ENCODE measurements at regions not wholly inside any gene's neighbourhood (a gene's known extent, or its start where the extent isn't known, plus 50 kb on each side); places are given as distances from the start of the nearest gene placed in this dataset.
"Not testable (repeated sequence)": the region's sequence is repeated elsewhere in the genome, so short reads cannot be mapped to it uniquely, and the experiment has no call there.

- H3K4me3 Mint-ChIP-seq; intact Hi-C loops (cut with micrococcal nuclease); H3K36me3 Mint-ChIP-seq (ENCODE audit: low read depth); H3K4me1 Mint-ChIP-seq (ENCODE audit: low read depth); H3K27me3 Mint-ChIP-seq; H3K27ac Mint-ChIP-seq: not testable (repeated sequence)
- peaks cover 49% of the 10 kb centered on the region for H3K9me3 Mint-ChIP-seq
Observed at GRCh38 chr6:85286507-85286906, 163.4 kb upstream of the NT5E start.

GRCh38 chr6:85285934-85286333, 163.9 kb upstream of the NT5E start:
- Mint-ChIP-seq H3K9me3 (peaks cover 44% of the 10 kb centered on the region), H3K4me1 (ENCODE audit: low read depth) (no peaks in the 10 kb centered on the region), H3K4me3 (no peak overlapping the region), H3K27ac (no peak overlapping the region), H3K36me3 (ENCODE audit: low read depth) (no peaks in the 10 kb centered on the region), H3K27me3 (no peaks in the 10 kb centered on the region)
- intact Hi-C loops (cut with micrococcal nuclease) = no loop called here

DNA sequence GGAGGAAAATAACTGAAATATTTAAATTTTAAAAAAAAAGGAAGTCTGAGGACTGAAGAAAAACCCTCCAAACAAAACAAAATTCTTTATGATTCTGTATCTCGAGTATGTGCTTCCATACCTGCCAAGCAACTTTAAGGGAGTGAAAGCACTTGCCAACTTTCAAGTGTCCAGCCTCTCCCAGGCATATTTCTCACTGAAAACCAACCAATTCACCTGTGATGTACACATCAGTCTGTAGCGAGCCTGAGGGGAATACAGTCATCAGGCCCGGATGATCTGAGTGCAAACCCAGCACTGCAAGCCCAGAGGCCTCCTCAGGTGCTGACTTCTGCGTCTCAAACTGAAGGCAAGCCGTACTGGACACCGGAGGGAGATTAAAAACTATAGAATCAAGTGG, 164.8 kb upstream of the NT5E start:
- Mint-ChIP-seq H3K9me3 (peaks cover 38% of the 10 kb centered on the region), H3K36me3 (ENCODE audit: low read depth) (no peaks in the 10 kb centered on the region), H3K4me1 (ENCODE audit: low read depth) (no peaks in the 10 kb centered on the region), H3K27ac (no peak overlapping the region), H3K27me3 (no peaks in the 10 kb centered on the region), H3K4me3 (no peak overlapping the region)
- intact Hi-C loops (cut with micrococcal nuclease) = no loop called here

DNA sequence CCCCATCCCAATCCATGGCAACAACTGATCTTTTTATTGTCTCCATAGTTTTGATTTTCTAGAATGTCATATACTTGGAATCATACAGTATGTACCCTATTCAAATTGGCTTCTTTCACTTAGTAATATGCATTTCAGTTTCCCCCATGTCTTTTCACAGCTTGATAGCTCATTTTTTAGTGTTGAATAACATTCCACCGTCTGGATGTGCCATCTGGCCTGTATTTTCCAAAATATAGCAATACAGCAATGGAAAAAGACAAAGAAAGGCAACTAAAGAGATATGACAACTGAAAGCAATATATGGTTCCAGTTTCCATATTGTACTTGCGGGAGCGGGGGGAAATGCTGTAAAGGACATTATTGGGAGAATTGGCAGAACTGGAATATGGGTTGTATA, 166.4 kb upstream of the NT5E start:
- H3K4me1 Mint-ChIP-seq (ENCODE audit: low read depth) = no peaks in the 10 kb centered on the region
- intact Hi-C loops (cut with micrococcal nuclease) = no loop called here
- H3K27ac Mint-ChIP-seq = no peak overlapping the region
- H3K9me3 Mint-ChIP-seq = peaks cover 32% of the 10 kb centered on the region
- H3K4me3 Mint-ChIP-seq = no peak overlapping the region
- H3K27me3 Mint-ChIP-seq = no peaks in the 10 kb centered on the region
- H3K36me3 Mint-ChIP-seq (ENCODE audit: low read depth) = no peaks in the 10 kb centered on the region

GRCh38 chr6:85278466-85279035, 171.3 kb upstream of the NT5E start:
- H3K36me3 Mint-ChIP-seq (ENCODE audit: low read depth) = no peaks in the 10 kb centered on the region
- no peak overlapping the region for H3K27ac Mint-ChIP-seq
- no peaks in the 10 kb centered on the region for H3K4me1 Mint-ChIP-seq (ENCODE audit: low read depth)
- no peak overlapping the region for H3K4me3 Mint-ChIP-seq
- no peaks in the 10 kb centered on the region for H3K27me3 Mint-ChIP-seq
- intact Hi-C loops (cut with micrococcal nuclease) = no loop called here
- H3K9me3 Mint-ChIP-seq = peaks cover 28% of the 10 kb centered on the region

DNA sequence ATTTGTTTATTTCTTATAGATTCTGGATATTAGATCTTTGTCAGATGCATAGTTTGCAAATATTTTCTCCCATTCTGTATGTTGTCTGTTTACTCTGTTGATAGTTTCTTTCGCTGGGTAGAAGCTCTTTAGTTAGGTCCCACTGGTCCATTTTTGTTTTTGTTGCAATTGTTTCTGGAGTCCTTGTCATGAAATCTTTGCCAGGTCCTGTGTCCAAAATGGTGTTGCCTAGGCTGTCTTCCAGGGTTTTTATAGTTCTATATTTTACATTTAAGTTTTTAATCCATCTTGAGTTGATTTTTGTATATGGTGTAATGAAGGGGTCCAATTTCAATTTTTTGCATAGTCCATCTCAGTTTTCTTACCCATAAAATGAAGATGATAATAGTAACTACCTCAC, 173.9 kb upstream of the NT5E start:
- H3K27ac Mint-ChIP-seq; H3K4me1 Mint-ChIP-seq (ENCODE audit: low read depth); H3K4me3 Mint-ChIP-seq; H3K27me3 Mint-ChIP-seq; H3K36me3 Mint-ChIP-seq (ENCODE audit: low read depth); intact Hi-C loops (cut with micrococcal nuclease): not testable (repeated sequence)
- H3K9me3 Mint-ChIP-seq = peaks cover 19% of the 10 kb centered on the region

- Mint-ChIP-seq H3K27me3 (no peaks in the 10 kb centered on the region), H3K36me3 (ENCODE audit: low read depth) (no peaks in the 10 kb centered on the region), H3K27ac (no peak overlapping the region), H3K9me3 (peaks cover 19% of the 10 kb centered on the region), H3K4me3 (no peak overlapping the region), H3K4me1 (ENCODE audit: low read depth) (no peaks in the 10 kb centered on the region)
- intact Hi-C loops (cut with micrococcal nuclease) = no loop called here
Observed at GRCh38 chr6:85275338-85275985, 174.4 kb upstream of the NT5E start.

GRCh38 chr6:85273870-85274269, 176.0 kb upstream of the NT5E start:
- Mint-ChIP-seq H3K36me3 (ENCODE audit: low read depth) (no peaks in the 10 kb centered on the region), H3K27ac (no peak overlapping the region), H3K9me3 (peaks cover 19% of the 10 kb centered on the region), H3K27me3 (no peaks in the 10 kb centered on the region), H3K4me3 (no peak overlapping the region), H3K4me1 (ENCODE audit: low read depth) (no peaks in the 10 kb centered on the region)
- intact Hi-C loops (cut with micrococcal nuclease) = no loop called here

DNA sequence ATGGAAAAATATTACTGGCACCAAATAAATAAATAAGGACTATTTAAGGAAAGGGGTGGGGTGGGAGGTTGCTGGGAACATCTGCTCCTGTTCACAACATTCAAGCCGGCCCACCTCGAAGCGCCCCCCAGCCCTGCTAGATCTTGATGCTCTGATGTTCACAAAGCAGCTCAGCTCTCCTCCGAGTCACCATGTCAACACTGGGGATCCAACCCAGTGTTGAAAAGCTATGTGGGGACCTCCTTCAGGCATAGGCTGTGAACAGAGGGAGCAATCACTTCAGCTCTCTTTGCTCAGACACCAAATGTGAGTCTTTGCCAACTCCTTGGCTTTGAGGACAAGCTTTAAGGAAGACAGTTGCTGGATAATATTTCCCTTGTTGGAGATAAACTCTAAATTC, 176.8 kb upstream of the NT5E start:
- no peaks in the 10 kb centered on the region for H3K36me3 Mint-ChIP-seq (ENCODE audit: low read depth)
- peaks cover 21% of the 10 kb centered on the region for H3K9me3 Mint-ChIP-seq
- H3K4me1 Mint-ChIP-seq (ENCODE audit: low read depth) = no peaks in the 10 kb centered on the region
- no peak overlapping the region for H3K27ac Mint-ChIP-seq
- intact Hi-C loops (cut with micrococcal nuclease) = no loop called here
- no peak overlapping the region for H3K4me3 Mint-ChIP-seq
- H3K27me3 Mint-ChIP-seq = no peaks in the 10 kb centered on the region

- Mint-ChIP-seq H3K36me3 (ENCODE audit: low read depth) (no peaks in the 10 kb centered on the region), H3K4me3 (no peak overlapping the region), H3K27ac (no peak overlapping the region), H3K9me3 (peaks cover 25% of the 10 kb centered on the region), H3K27me3 (no peaks in the 10 kb centered on the region), H3K4me1 (ENCODE audit: low read depth) (no peaks in the 10 kb centered on the region)
- intact Hi-C loops (cut with micrococcal nuclease) = no loop called here
Observed at GRCh38 chr6:85272592-85272991, 177.3 kb upstream of the NT5E start.

- H3K9me3 Mint-ChIP-seq = peaks cover 7% of the 10 kb centered on the region
- H3K27ac Mint-ChIP-seq = no peak overlapping the region
- intact Hi-C loops (cut with micrococcal nuclease) = no loop called here
- no peak overlapping the region for H3K4me3 Mint-ChIP-seq
- no peaks in the 10 kb centered on the region for H3K36me3 Mint-ChIP-seq (ENCODE audit: low read depth)
- no peaks in the 10 kb centered on the region for H3K4me1 Mint-ChIP-seq (ENCODE audit: low read depth)
- no peaks in the 10 kb centered on the region for H3K27me3 Mint-ChIP-seq
Observed at GRCh38 chr6:85262621-85263020, 187.3 kb upstream of the NT5E start.

DNA sequence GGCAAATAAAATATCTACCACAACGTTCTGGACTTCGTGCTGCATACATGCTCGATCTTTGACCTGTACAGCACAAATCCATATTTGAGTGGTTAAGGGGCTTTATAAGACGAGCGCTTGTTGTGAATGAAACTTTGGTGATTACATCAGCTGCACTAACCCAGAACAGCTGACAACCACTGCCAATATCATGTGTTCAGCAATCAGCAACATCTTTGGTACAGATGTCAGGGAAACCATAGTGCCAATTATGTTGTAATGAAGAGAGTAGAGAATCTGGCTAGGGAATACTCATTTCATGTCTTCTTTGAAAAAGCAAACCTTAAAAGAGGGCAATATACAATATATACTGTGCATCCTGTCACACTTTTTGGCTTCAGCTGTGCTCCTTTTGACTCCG, 188.6 kb upstream of the NT5E start:
- H3K27me3 Mint-ChIP-seq = no peaks in the 10 kb centered on the region

GRCh38 chr6:85255661-85256060, 194.2 kb upstream of the NT5E start:
- Mint-ChIP-seq H3K9me3 (peaks cover 18% of the 10 kb centered on the region), H3K36me3 (ENCODE audit: low read depth) (no peaks in the 10 kb centered on the region), H3K27ac (no peak overlapping the region)

More for the DNA sequence above, 188.6 kb upstream of the NT5E start:
- Mint-ChIP-seq H3K4me1 (ENCODE audit: low read depth) (no peaks in the 10 kb centered on the region), H3K27ac (no peak overlapping the region), H3K9me3 (no peaks in the 10 kb centered on the region), H3K36me3 (ENCODE audit: low read depth) (no peaks in the 10 kb centered on the region), H3K4me3 (no peak overlapping the region)
- intact Hi-C loops (cut with micrococcal nuclease) = no loop called here

GRCh38 chr6:85252552-85252951, 197.3 kb upstream of the NT5E start:
- H3K36me3 Mint-ChIP-seq (ENCODE audit: low read depth) = no peaks in the 10 kb centered on the region
- no peaks in the 10 kb centered on the region for H3K27me3 Mint-ChIP-seq
- intact Hi-C loops (cut with micrococcal nuclease) = no loop called here
- H3K4me3 Mint-ChIP-seq = no peak overlapping the region
- H3K27ac Mint-ChIP-seq = no peak overlapping the region
- H3K9me3 Mint-ChIP-seq = peaks cover 34% of the 10 kb centered on the region
- no peaks in the 10 kb centered on the region for H3K4me1 Mint-ChIP-seq (ENCODE audit: low read depth)

More at GRCh38 chr6:85255661-85256060, 194.2 kb upstream of the NT5E start:
- intact Hi-C loops (cut with micrococcal nuclease) = no loop called here
- no peak overlapping the region for H3K4me3 Mint-ChIP-seq
- H3K27me3 Mint-ChIP-seq = no peaks in the 10 kb centered on the region
- no peaks in the 10 kb centered on the region for H3K4me1 Mint-ChIP-seq (ENCODE audit: low read depth)

- Mint-ChIP-seq H3K27ac (no peak overlapping the region), H3K36me3 (ENCODE audit: low read depth) (no peaks in the 10 kb centered on the region), H3K4me3 (no peak overlapping the region), H3K4me1 (ENCODE audit: low read depth) (no peaks in the 10 kb centered on the region), H3K27me3 (no peaks in the 10 kb centered on the region), H3K9me3 (peaks cover 34% of the 10 kb centered on the region)
- intact Hi-C loops (cut with micrococcal nuclease) = no loop called here
Observed at GRCh38 chr6:85252085-85252484, 197.8 kb upstream of the NT5E start.

Measured in dendritic cell treated with granulocyte-macrophage colony-stimulating factor and Interleukin-4, amounts not matched to agents 40 ng/mL and 50 ng/mL, for 4 days (primary cell).